ENCODE measurements at regions not wholly inside any gene's neighbourhood (a gene's known extent, or its start where the extent isn't known, plus 50 kb on each side); places are given as distances from the start of the nearest gene placed in this dataset.

GRCh38 chr6:68087399-68088133, 547.5 kb upstream of the ADGRB3 start (continued):
- TF ChIP-seq, protein P1, sequence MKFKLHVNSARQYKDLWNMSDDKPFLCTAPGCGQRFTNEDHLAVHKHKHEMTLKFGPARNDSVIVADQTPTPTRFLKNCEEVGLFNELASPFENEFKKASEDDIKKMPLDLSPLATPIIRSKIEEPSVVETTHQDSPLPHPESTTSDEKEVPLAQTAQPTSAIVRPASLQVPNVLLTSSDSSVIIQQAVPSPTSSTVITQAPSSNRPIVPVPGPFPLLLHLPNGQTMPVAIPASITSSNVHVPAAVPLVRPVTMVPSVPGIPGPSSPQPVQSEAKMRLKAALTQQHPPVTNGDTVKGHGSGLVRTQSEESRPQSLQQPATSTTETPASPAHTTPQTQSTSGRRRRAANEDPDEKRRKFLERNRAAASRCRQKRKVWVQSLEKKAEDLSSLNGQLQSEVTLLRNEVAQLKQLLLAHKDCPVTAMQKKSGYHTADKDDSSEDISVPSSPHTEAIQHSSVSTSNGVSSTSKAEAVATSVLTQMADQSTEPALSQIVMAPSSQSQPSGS (IDR thresholded peaks at IDR 0.05; ENCODE audit: low read length): 0 out of 2 replicates have a peak, but pooled peaks have one; percentile 22
- no peak for TF ChIP-seq TARDBP (IDR thresholded peaks at IDR 0.05; ENCODE audit: borderline replicate concordance)
- TF ChIP-seq SRF (IDR thresholded peaks at IDR 0.05; ENCODE audit: low read depth in 2 of 2, low read length in 2 of 2): no peak
- TF ChIP-seq LARP7 (IDR thresholded peaks at IDR 0.05): no peak
- TF ChIP-seq KAT2A (conservative IDR thresholded peaks at IDR 0.05; ENCODE audit: control insufficient read depth, low read depth, low read length): no peak
- TF ChIP-seq BHLHE40 (IDR thresholded peaks at IDR 0.05; ENCODE audit: borderline replicate concordance in 1 of 2, low read depth in 2 of 2, low read length in 1 of 2): no peak
- TF ChIP-seq TCF3 (IDR thresholded peaks at IDR 0.05; ENCODE audit: borderline replicate concordance, insufficient read depth, low read depth, low read length): no peak
- no peak for TF ChIP-seq TCF12 (IDR thresholded peaks at IDR 0.05; ENCODE audit: low read depth, low read length)
- TF ChIP-seq ZNF24 (IDR thresholded peaks at IDR 0.05): no peak
- peak; percentile 58 for TF ChIP-seq CUX1 (IDR thresholded peaks at IDR 0.05; ENCODE audit: insufficient replicate concordance, low read depth, low read length)
- 0 out of 2 replicates have a peak, but pooled peaks have one; percentile 27 for TF ChIP-seq MEF2A (IDR thresholded peaks at IDR 0.05; ENCODE audit: insufficient read depth, low read depth, low read length)
- no peak for TF ChIP-seq ETV6 (conservative IDR thresholded peaks at IDR 0.05 in 1 of 2, IDR thresholded peaks at IDR 0.05 in 1 of 2; ENCODE audit: borderline replicate concordance in 1 of 2, low read depth in 1 of 2)
- TF ChIP-seq NR2F1 (conservative IDR thresholded peaks at IDR 0.05): no peak
- TF ChIP-seq SPI1 (IDR thresholded peaks at IDR 0.05; ENCODE audit: borderline replicate concordance, insufficient read depth, low read depth, low read length): no peak
- TF ChIP-seq, protein P2, sequence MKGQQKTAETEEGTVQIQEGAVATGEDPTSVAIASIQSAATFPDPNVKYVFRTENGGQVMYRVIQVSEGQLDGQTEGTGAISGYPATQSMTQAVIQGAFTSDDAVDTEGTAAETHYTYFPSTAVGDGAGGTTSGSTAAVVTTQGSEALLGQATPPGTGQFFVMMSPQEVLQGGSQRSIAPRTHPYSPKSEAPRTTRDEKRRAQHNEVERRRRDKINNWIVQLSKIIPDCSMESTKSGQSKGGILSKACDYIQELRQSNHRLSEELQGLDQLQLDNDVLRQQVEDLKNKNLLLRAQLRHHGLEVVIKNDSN (IDR thresholded peaks at IDR 0.05; ENCODE audit: borderline replicate concordance, extremely low read length, insufficient read depth, low read depth, low read length): no peak
- no peak for TF ChIP-seq CHD2 (IDR thresholded peaks at IDR 0.05; ENCODE audit: borderline replicate concordance, low read depth, low read length)
- TF ChIP-seq CBX5 (IDR thresholded peaks at IDR 0.05; ENCODE audit: low read depth): peak; percentile 70; the same call in 1 of the 2 replicates
- TF ChIP-seq EGR1 (IDR thresholded peaks at IDR 0.05; ENCODE audit: borderline replicate concordance in 1 of 2, low read depth in 2 of 2, low read length in 2 of 2): no peak
- 0 out of 2 replicates have a peak, but pooled peaks have one; percentile 40 for TF ChIP-seq ZNF217 (IDR thresholded peaks at IDR 0.05)
